HEK293 (cell line): ENCODE measurements at regions not wholly inside any gene's neighbourhood (a gene's known extent, or its start where the extent isn't known, plus 50 kb on each side); places are given as distances from the start of the nearest gene placed in this dataset.
"Not testable (repeated sequence)": the region's sequence is repeated elsewhere in the genome, so short reads cannot be mapped to it uniquely, and the experiment has no call there.

Experiments
- CTCF ChIP-seq: fragments of 450-650 bp; formaldehyde crosslinking; IDR thresholded peaks from 2 replicates; pipeline ENCODE4 v1.5.1; 2016; ENCODE audit warnings: missing biosample characterization, missing genetic modification characterization
- GLIS2 ChIP-seq: fragments of 450-650 bp; formaldehyde crosslinking; IDR thresholded peaks from 2 replicates; pipeline ENCODE4 v1.5.1; 2016; ENCODE audit warnings: missing biosample characterization, missing genetic modification characterization
- ZBTB17 ChIP-seq: fragments of 450-650 bp; formaldehyde crosslinking; IDR thresholded peaks from 2 replicates; pipeline ENCODE4 v1.5.1; 2016; ENCODE audit warnings: missing biosample characterization, missing genetic modification characterization
- ZBTB44 ChIP-seq: fragments of 450-650 bp; IDR thresholded peaks from 2 replicates; pipeline ENCODE4 v1.5.1; 2018; ENCODE audit warnings: missing biosample characterization, mild to moderate bottlenecking, missing genetic modification characterization
- ZNF114 ChIP-seq: fragments of 450-650 bp; formaldehyde crosslinking; IDR thresholded peaks from 2 replicates; pipeline ENCODE4 v1.5.0; 2017; ENCODE audit warnings: missing biosample characterization, missing genetic modification characterization
- ZNF239 ChIP-seq: fragments of 450-650 bp; formaldehyde crosslinking; IDR thresholded peaks from 2 replicates; pipeline ENCODE4 v1.5.1; 2016; ENCODE audit warnings: missing biosample characterization, missing genetic modification characterization
- ZNF621 ChIP-seq: fragments of 450-650 bp; formaldehyde crosslinking; IDR thresholded peaks from 2 replicates; pipeline ENCODE4 v1.5.1; 2017; ENCODE audit warnings: missing biosample characterization, missing genetic modification characterization

- TF ChIP-seq GLIS2 (tag by site-specific recombination); ZBTB44; ZBTB17 (tag by site-specific recombination); ZNF114 (tag by site-specific recombination); ZNF239 (tag by site-specific recombination); ZNF621 (tag by site-specific recombination); CTCF (tag by site-specific recombination): not testable (repeated sequence)
Observed at GRCh38 chr3:195992956-195993595, 84.7 kb upstream of the TNK2 start.
